SK-N-MC (cell line): ENCODE measurements at regions not wholly inside any gene's neighbourhood (a gene's known extent, or its start where the extent isn't known, plus 50 kb on each side); places are given as distances from the start of the nearest gene placed in this dataset.

ENCODE experiments used
- EZH2 ChIP-seq: fragments of 200-600 bp; sonication (generic); IDR thresholded peaks from one replicate; pipeline ENCODE4 v1.6.1; 2017; ENCODE audit warnings: antibody characterized with exemption
- FOXP2 ChIP-seq: optimal IDR thresholded peaks from 2 replicates; pipeline ENCODE3; 2011; ENCODE audit warnings: mild to moderate bottlenecking, moderate library complexity; ENCODE audit not compliant: insufficient read depth; ENCODE audit errors: extremely low read length, control extremely low read depth

GRCh38 chr10:121089434-121089833 is 238.3 kb downstream of the WDR11 start:
- no peak for TF ChIP-seq EZH2
- no peak for TF ChIP-seq FOXP2
